ENCODE measurements at regions not wholly inside any gene's neighbourhood (a gene's known extent, or its start where the extent isn't known, plus 50 kb on each side); places are given as distances from the start of the nearest gene placed in this dataset.

GRCh38 chr11:79668575-79668974 lies 227.7 kb upstream of the TENM4 start:
- no peaks in the 10 kb centered on the region for H3K27me3 ChIP-seq (ENCODE audit: control insufficient read depth, insufficient read depth, low read length)
- no peaks in the 10 kb centered on the region for H3K9me3 ChIP-seq (ENCODE audit: control insufficient read depth, insufficient read depth, low read length)
- no peak overlapping the region for H3K27ac ChIP-seq (ENCODE audit: low read depth, low read length)
- no peak overlapping the region for H3K4me3 ChIP-seq (ENCODE audit: low read depth, low read length)
- TF ChIP-seq CTCF (IDR thresholded peaks at IDR 0.05; ENCODE audit: low read depth, low read length), result no peak
- no peak for DNase-seq (ENCODE audit: low read depth, low spot score)
- ChIA-PET CTCF (no interaction called here), POLR2A (no interaction called here)

GRCh38 chr11:79667380-79667779 lies 226.6 kb upstream of the TENM4 start:
- no peak overlapping the region for H3K4me3 ChIP-seq (ENCODE audit: low read depth, low read length)
- CTCF ChIA-PET, result no interaction called here
- no peak for TF ChIP-seq CTCF (IDR thresholded peaks at IDR 0.05; ENCODE audit: low read depth, low read length)
- POLR2A ChIA-PET, result no interaction called here
- H3K9me3 ChIP-seq (ENCODE audit: control insufficient read depth, insufficient read depth, low read length), result no peaks in the 10 kb centered on the region
- H3K27ac ChIP-seq (ENCODE audit: low read depth, low read length), result no peak overlapping the region
- H3K27me3 ChIP-seq (ENCODE audit: control insufficient read depth, insufficient read depth, low read length), result no peaks in the 10 kb centered on the region
- no peak for DNase-seq (ENCODE audit: low read depth, low spot score)

DNA sequence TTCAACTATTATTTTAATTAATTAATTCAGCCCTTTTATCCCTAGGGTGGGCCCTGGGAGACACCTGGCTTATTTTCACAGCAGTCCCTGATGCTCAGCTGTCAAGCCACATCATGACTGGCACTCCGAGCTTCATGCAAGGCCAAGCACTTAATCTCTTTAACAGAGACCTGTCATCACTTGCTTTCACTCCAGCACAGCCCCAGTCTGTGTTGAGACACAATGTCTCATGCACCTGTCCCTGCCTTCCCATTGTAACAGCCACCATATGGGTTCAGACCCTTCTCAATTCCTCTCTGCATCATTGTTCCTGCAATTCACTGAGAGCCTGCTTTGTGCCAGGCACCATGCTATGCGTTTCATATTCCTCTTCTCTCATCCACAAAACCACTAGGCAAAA lies 222.2 kb upstream of the TENM4 start:
- TF ChIP-seq CTCF (IDR thresholded peaks at IDR 0.05; ENCODE audit: low read depth, low read length), result no peak
- ChIA-PET POLR2A (no interaction called here), CTCF (no interaction called here)
- no peak overlapping the region for H3K27ac ChIP-seq (ENCODE audit: low read depth, low read length)
- H3K27me3 ChIP-seq (ENCODE audit: control insufficient read depth, insufficient read depth, low read length), result no peaks in the 10 kb centered on the region
- H3K4me3 ChIP-seq (ENCODE audit: low read depth, low read length), result no peak overlapping the region
- no peaks in the 10 kb centered on the region for H3K9me3 ChIP-seq (ENCODE audit: control insufficient read depth, insufficient read depth, low read length)
- no peak for DNase-seq (ENCODE audit: low read depth, low spot score)

GRCh38 chr11:79661373-79661772 lies 220.5 kb upstream of the TENM4 start:
- Histone ChIP-seq H3K9me3 (ENCODE audit: control insufficient read depth, insufficient read depth, low read length) (no peaks in the 10 kb centered on the region), H3K27me3 (ENCODE audit: control insufficient read depth, insufficient read depth, low read length) (no peaks in the 10 kb centered on the region), H3K27ac (ENCODE audit: low read depth, low read length) (no peak overlapping the region), H3K4me3 (ENCODE audit: low read depth, low read length) (no peak overlapping the region)
- ChIA-PET POLR2A (no interaction called here), CTCF (no interaction called here)
- TF ChIP-seq CTCF (IDR thresholded peaks at IDR 0.05; ENCODE audit: low read depth, low read length), result no peak
- DNase-seq (ENCODE audit: low read depth, low spot score), result no peak

DNA sequence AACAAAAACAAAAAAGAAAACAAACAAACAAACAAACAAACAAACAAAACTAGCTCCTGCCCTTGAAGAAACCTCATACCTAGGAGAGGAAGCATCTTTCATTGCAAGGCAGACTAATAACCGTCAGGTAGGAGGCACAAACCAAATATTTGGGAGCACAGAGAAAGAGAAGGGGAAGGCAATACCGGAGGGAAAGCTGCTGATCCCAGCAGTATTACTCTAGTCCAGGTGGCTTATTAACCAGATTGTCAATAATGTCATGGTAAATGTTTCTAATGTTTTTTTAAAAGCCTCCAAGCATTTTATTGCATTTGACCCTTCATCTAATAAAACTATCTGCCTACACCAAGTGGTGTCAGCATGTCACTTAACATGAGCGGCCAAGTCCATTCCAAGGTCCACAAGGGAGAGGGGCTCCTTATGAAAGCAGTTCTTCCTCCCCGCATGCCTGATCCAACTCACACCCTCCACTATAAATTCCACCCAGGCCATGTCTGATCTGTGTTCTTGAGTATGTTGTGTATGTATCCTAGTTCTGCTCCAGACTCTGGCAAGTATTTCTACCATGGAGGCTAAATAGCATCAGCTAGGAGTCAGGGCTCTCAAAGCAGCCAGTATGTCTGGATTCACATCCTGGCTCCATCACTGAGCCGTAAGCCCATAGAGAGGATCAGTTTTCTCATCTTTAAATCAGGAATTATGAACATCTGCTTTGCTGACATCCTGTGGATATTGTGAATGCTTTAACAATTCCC lies 208.1 kb upstream of the TENM4 start:
- DNase-seq (ENCODE audit: low read depth, low spot score), result no peak
- Histone ChIP-seq H3K9me3 (ENCODE audit: control insufficient read depth, insufficient read depth, low read length) (no peaks in the 10 kb centered on the region), H3K4me3 (ENCODE audit: low read depth, low read length) (no peak overlapping the region), H3K27ac (ENCODE audit: low read depth, low read length) (no peak overlapping the region), H3K27me3 (ENCODE audit: control insufficient read depth, insufficient read depth, low read length) (no peaks in the 10 kb centered on the region)
- ChIA-PET POLR2A (no interaction called here), CTCF (no interaction called here)
- no peak for TF ChIP-seq CTCF (IDR thresholded peaks at IDR 0.05; ENCODE audit: low read depth, low read length)
